ENCODE measurements at regions not wholly inside any gene's neighbourhood (a gene's known extent, or its start where the extent isn't known, plus 50 kb on each side); places are given as distances from the start of the nearest gene placed in this dataset.

DNA sequence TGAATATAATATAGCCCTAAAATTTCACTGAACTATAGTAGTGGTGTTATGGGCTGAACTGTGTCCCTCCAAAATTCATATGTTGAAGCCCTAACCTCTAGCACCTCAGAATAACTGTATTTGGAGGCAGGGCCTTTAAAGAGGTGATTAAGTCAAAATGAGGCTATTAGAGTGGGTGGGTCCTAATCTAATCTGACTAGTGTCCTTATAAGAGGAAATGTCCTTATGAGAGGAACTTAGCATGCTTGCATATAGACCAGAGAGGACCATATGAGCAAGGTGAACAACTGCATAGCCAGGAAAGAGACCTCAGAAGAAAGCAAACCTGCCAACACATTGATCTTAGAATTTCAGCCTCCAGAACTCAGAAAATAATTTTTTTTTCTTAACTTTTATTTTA lies 238.4 kb downstream of the ZEB2 start:
- DNase-seq (ENCODE audit: low read depth in 2 of 2), result no peak

DNA sequence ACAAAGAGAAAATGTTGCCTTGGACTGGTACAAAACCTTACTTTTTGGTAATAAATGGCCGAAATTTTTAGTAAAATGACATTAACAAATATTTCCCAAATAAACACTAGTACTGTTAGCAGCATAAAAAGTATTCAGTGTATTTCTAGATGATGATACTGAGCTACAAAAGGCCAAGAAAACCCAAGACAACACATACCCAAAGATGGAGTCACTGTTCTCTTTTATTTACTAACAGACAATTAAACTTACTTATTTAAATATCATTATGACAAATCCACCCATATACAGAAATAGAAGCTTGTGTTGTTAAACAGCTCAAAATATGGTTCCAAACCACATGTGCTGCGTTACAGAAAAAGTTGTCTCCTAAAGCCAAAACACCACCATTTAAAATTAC lies 239.9 kb downstream of the ZEB2 start:
- no peak for DNase-seq (ENCODE audit: low read depth in 2 of 2)

DNA sequence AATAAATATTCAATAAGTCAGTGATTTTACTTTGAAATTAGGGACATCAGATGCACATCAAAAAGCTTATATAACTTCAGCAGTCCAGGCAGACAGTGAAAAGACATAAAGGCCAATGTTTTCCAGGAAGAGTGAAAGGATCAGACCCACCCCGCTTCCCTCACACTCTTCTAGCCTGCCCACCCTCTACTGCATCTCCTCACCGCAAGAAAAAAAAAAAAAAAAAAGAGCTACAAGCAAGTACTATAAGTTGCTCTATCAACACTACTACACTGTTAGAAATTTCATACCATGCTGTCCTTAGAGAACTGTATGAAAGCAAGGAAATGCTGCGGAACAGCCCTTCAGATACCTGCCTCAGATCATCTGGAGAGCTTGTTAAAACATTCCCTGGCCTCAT lies 240.8 kb downstream of the ZEB2 start:
- no peak for DNase-seq (ENCODE audit: low read depth in 2 of 2)

DNA sequence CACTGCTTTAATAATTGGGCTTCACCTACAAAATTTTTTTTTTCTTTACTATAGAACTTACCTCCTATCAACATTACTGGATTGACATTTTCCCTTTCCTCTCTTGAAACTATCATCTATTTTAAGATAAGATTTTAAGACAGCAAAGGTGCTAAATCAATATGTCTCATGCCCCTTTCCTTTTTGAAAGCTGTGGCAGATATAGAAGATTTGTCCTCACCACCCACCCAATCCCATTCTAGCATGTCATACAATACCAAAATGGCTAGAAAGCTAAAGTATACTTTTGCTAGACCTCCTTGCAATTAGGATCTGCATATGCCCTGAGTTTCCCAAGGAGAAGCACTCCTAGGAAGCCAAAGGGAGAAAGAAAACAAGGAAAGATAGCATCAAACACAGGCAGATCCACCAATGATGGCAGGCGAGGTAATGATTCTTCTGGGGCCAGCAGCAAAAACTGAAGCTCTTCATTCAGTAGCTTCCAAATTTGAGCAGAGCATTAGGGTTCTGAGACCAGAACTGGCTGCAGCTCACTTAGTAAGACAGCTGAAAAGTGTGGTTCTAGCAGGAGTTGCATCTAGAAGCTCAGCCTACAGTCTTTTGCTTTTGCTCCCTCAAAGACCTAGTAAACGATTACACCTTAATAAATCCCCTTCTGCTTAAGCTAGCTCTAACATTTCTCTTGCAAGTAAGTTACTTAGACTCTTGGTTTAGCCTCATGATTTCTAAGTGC lies 242.1 kb downstream of the ZEB2 start:
- DNase-seq (ENCODE audit: low read depth in 2 of 2), result no peak

DNA sequence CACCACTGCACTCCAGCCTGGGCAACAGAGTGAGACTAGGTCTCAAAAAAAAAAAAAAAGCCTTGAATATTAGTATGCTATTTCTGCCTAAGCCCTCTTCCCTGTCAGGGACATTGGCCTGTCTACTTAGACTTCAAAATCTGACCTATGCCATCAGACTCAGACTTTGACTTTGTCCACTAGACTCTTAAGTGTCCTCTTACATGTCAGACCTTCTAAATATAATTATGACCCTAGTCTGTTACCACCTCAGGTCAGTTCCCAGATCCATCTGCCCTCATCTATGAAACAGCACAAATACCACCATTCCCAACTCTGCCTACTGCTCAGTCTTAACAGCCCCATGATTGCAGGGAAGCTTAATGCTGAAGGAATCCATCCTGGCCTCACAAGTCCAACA lies 244.6 kb downstream of the ZEB2 start:
- DNase-seq (ENCODE audit: low read depth in 2 of 2), result no peak

DNA sequence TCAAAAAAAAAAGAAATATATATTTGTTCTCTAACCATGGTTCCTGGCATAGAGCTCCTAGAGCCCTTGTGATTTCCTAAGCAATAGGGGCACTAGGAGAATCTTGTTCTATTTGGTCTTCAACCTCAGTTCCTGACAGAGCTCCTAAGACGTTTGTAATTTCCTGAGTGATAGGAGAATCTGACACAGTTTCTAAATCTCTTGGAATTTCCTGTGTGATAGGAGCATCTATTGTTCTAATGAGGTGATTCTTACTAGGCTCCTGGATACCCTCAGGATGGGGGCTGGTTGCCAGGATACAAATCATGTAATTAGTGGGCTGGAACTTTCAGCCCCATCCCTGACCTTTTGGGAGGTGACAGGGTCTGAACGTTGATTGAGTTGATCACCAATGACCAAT lies 245.8 kb downstream of the ZEB2 start:
- DNase-seq (ENCODE audit: low read depth in 2 of 2), result no peak

DNA sequence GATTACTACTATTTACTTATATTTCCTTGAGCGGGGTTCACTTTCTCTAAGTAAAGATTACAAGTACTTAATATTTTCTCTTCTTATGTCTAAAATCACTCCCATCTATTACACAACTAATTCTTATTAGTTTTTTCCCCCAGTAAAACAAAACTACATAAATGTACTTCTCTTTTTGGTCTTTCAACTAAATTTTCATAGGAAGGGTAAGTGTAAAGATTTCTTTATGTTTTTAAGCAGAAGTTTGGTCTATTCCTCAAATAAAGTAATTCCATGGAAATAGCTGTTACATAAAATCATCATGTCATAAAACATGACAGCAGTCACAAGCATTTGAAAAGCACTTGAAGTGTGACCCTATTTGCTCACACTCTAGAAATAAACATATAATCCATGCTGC lies 249.0 kb downstream of the ZEB2 start:
- DNase-seq (ENCODE audit: low read depth in 2 of 2), result no peak

DNA sequence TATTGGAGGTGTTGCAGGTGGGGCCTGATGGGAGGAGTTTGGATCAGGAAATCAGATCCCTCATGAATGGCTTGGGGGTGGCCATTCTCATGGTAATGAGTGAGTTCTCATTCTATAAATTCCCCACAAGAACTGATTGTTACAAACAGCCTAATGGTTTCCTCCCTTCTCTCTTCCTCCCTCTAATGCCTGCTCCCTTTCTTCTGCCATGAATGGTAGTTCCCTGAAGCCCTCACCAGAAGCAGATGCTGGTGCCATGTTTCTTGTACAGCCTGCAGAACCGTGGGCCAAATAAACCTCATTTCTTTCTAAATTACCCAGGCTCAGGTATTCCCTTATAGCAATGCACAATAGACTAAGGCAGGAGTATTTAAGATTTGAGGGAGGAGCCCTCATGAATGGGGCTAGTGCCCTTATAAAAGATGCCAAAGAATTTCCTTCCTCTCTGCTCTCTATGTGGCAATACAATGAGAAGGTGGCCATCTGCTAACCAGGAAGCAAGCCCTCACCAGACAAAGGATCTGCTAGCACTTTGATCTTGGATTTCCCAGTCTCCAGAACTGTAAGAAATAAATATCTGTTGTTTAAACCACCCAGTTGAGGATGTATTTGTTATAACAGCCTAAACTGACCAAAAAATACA lies 251.8 kb downstream of the ZEB2 start:
- no peak for DNase-seq (ENCODE audit: low read depth in 2 of 2)

DNA sequence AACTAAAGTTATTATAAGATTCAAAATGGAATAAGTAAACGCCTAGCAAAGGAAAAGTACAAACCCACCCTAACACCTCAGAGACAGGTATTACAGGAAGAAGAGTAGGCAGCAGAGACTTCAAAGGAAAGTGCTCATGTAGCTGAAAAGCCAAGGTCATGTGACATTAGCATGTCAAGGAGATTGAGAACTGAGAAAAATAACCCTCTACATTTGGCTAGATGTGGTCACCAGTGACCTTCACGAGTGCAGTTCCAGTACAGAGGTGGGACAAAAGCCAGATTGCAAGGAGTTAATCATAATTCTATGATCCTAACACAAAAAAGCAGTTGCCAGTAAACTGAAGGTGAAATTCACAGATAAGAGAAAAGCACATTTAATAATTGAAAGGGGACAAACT lies 252.7 kb downstream of the ZEB2 start:
- no peak for DNase-seq (ENCODE audit: low read depth in 2 of 2)

DNA sequence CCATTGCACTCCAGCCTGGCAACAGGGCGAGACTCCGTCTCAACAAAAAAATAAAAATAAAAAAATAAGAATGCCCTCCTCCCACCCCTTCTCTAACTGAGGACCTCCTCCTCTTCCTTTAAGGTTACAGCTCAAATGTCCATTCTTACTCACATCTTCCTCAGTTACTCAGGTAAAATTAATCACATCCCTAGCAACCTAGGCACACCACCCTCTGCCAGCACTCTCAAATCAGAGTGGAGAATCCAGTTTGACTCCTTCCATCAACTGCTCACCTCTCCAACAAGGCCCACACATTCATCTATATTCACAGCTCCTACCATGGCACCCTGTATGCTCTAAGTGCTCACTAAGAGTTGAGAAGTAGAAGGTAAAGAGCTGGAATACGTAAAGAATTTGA lies 254.3 kb downstream of the ZEB2 start:
- no peak for DNase-seq (ENCODE audit: low read depth in 2 of 2)

DNA sequence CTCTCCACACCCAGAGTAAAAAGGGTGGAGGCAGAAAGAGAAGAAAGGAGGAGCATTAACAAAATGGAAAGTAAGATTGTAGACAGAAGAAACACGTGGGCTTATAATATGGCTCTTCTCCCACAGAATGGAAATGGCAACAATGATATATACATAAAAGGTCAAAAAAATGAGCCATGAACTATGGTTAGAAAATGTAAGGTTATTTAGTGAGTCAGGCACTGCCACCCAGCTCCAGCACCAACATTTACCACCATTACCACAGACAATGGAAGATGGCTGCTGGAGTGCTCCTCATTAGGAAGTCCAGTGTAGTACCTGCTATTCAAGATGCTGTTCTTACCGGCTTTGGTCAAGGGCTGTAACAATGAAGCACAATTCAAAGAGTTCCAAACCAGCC lies 258.0 kb downstream of the ZEB2 start:
- DNase-seq (ENCODE audit: low read depth in 2 of 2), result no peak

DNA sequence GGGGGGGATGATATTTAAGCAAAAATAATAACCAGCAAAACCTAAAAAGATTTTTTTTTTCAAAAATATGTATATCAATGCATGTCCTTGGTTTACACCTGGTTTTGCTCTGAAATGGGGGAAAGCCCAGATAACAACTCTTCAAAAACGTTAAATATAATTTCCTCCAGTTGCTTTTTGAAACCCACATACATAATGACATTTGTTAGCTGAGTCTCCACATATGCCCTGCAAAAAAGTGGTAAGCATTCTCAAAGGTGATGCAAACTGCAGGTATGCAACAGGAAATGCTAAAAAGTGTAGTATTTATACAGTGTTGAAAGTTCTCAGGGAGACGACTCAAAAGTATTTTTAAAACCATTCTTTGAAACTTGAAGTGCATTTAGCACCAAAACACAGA lies 258.6 kb downstream of the ZEB2 start:
- DNase-seq (ENCODE audit: low read depth in 2 of 2), result no peak

DNA sequence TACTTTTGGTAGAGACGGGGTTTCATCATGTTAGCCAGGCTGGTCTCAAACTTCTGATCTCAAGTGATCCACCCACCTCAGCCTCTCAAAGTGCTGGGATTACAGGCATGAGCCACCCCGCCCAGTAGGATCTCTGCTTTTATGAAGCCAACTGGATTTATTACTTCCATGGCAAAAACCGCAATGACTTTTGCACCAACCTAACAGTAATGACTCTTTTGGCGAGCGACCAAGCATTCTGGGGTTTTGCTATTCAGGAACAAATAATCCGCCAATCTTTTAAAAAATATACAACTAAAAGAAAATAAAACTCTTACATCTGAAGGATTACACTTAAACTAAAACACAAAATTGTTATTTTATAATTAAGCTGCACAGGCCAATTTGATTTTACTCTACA lies 260.6 kb downstream of the ZEB2 start:
- no peak for DNase-seq (ENCODE audit: low read depth in 2 of 2)

DNA sequence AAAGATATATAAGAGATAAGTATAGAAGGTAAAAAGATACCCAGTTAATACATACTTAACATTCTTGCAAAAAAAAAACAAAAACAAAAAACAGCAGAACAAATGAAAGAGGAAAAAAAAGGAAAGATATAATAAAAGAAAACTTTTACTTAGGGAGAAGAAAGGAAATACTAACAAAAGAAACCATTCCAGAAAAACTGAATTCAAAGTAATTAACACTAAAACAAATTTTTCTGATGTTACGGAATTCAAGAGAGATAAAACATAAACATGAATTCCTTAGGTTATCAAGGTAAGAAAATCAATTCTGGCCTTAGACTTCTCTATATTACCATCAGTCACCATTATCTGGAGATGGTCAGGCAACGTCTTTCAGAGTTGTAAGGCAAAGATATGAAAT lies 261.8 kb downstream of the ZEB2 start:
- no peak for DNase-seq (ENCODE audit: low read depth in 2 of 2)

DNA sequence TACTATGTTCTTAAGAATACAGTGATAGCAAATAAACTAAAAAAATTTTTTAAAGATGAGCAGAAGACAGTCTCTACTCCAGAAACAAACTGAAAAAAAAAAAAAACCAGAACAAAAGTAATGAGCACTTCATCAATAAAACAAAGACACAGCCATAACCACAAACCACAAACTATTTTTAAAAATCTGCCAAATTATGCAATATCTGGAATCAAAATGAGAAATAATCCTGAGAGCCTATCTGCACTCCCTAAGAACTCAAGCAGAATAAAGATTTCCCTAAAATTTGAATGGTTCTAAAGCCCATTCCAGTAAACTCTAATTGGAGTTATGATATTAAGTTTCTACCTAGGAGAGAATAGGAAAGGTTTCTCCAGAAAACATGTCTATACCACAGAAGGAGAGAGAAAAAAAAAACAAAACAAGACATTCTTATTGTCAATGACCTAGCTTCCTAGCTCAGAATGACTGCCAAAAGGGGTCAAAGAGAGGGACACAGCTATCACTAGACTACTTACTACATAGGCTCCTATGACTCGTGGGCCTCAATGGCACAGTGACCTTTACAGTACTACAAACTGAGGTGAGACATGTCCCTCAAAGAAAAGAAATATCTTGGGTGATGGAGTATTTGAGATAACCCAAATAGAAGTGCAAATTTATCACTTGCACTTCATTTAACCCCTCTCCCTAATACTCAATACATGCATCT lies 262.8 kb downstream of the ZEB2 start:
- no peak for DNase-seq (ENCODE audit: low read depth in 2 of 2)

DNA sequence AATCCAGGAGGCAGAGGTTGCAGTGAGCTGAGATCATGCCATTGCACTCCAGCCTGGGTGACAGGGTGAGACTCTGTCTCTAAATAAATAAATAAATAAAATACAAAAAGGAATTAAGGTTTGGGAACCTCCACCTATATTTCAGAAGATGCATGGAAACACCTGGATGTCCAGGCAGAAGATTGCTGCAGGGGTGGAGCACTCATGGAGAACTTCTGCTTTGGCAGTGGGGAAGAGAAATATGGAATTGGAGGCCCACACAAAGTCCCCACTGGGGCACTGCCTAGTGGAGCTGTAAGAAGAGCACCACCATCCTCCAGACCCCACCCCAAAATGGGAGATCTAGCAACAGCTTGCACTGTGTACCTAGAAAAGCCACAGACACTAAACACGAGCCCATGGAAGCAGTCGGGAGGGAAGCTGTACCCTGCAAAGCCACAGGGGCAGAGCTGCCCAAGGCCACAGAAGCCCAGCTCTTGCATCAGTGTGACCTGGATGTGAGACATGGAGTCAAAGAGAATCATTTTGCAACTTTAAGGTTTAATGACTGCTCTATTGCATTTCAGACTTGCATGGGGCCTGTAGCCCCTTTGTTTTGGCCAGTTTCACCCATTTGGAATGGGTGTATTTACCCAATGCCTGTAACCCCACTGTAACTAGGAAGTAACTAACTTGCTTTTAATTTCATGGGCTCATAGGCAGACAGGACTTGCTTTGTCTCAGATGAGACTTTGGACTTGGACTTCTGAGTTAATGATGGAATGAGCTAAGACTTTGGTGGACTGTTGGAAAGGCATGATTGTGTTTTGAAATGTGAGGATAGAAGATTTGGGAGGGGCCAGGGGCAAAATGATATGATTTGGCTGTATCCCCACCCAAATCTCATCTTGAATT lies 265.3 kb downstream of the ZEB2 start:
- no peak for DNase-seq (ENCODE audit: low read depth in 2 of 2)

DNA sequence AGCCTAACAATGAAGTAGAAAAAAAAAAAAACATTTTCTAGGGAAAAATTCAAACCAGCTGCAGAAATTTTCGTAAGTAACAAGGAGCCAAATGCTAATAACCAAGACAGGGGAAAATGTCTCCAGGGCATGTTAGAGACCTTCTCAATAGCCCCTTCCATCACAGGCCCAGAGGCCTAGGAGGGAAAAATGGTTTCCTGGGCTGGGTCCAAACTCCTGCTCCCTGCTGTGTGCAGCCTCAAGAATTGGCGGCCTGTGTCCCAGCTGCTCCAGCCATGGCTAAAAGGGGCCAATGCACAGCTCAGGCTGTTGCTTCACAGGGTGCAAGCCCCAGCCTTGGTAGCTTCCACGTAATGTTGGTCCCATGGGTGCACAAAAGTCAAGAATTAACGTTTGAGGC lies 266.2 kb downstream of the ZEB2 start:
- DNase-seq (ENCODE audit: low read depth in 2 of 2), result no peak

DNA sequence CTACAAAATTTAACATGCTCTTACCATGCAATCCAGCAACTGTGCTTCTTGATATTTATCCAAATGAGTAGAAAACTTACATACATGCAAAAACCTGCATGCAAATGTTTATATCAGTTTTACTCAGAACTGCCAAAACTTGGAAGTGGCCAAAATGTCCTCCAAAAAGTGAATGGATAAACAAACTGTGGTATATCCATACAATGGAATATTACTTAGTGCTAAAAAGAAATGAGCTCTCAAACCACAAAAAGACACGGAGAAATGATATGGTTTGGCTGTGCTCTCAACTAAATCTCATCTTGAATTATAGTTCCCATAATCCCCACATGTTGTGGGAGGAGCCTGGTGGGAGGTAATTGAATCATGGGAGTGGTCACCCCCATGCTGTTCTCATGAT lies 267.2 kb downstream of the ZEB2 start:
- DNase-seq (ENCODE audit: low read depth in 2 of 2), result no peak

DNA sequence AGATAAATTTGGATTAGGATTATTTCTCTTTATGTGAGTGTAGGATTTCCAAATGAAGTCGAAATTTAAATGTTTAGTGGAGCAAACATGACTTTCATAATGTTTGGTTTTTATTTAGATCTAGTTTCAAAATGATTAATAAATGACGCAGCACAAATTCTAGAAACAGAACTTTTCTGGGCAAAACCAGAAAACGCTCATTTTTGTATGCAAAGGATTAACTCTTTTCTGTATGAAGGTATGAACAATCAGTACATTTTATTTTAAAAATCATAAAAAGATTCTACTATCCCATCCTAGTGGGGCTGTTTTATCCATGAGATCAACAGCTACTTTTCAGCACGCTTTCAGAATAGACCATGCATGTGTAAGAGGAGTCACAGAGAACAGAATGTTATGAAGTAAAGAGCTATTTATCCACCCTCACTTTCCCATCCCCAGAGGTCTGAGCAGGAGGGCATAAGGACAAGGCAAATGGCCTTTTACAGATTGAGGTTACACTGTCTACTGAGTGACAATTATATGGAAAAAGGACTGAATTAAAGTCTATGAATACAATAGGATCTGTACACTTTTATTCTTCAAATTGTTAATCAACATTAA lies 270.8 kb downstream of the ZEB2 start:
- no peak for DNase-seq (ENCODE audit: low read depth in 2 of 2)

DNA sequence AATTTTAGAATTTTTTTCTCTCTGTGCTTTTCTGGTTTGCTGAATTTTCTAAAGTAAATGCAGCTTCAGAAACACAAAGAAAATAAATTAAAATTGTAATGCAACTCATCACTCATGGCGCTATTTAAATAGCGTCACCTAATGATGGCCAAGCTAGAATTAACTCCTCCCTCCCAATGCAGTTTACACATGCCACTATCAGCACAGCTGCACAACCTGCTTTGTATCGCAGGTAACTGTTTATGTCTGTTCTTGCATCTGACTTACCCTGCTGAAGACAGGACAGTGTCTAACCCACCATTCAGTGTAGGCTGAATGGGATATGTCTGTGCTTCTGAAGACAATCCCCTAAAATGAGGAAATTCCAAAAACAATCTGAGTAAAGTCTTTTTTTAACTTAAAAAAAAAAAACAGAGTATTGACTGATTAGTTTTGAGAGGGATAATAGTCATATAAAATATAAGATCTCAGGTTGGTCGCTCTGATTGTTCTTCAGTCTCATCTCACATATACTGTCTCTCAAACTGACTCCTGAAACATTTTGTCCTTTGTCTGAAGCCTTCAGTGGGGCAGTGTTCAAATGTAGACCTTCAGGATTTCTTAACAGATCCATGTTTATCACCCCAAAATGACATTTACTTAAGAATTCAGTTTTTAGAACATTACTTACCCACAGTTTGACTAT lies 271.4 kb downstream of the ZEB2 start:
- DNase-seq (ENCODE audit: low read depth in 2 of 2), result no peak

DNA sequence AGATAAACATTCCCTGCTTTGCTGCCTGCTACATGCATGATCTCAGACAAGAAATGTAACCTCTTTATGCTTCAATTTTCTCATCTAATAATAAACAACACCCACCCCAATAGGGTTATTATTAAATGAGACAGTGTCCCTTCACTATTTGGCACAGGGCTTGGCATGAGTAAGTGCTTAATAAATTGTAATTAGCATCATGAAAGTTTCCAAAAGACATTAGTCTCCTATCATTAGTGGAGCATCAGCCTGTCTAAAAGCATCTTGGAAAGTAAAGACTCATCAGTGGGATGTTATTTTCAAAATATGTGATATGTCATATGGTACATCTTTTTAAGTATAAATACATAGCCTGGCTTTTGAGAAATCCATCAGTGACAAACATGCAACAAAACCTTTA lies 275.0 kb downstream of the ZEB2 start:
- DNase-seq (ENCODE audit: low read depth in 2 of 2), result no peak

All from stimulated activated CD4-positive, alpha-beta T cell treated with anti-CD3 and anti-CD28 coated beads, Interleukin-12 subunit alpha, Interleukin-12 subunit beta, amount 100 ng/mL, for 24 hours (primary cell).